GM13977 (cell line): ENCODE measurements at regions not wholly inside any gene's neighbourhood (a gene's known extent, or its start where the extent isn't known, plus 50 kb on each side); places are given as distances from the start of the nearest gene placed in this dataset.
"Not testable (repeated sequence)": the region's sequence is repeated elsewhere in the genome, so short reads cannot be mapped to it uniquely, and the experiment has no call there.

Source experiments
- DNase-seq: peaks from one replicate; pipeline ENCODE4 v3.0.0; 2012; ENCODE audit warnings: low spot score
- in situ Hi-C: fragments of 300-500 bp; cut with MboI; formaldehyde crosslinking; loops from one replicate; pipeline ENCODE4 v1.12.0; 2022; ENCODE audit warnings: low sequenced_read_pairs, low pct_unique_long_range_greater_than_20kb, mixed read lengths, inconsistent platforms; ENCODE audit not compliant: unreplicated experiment

DNA sequence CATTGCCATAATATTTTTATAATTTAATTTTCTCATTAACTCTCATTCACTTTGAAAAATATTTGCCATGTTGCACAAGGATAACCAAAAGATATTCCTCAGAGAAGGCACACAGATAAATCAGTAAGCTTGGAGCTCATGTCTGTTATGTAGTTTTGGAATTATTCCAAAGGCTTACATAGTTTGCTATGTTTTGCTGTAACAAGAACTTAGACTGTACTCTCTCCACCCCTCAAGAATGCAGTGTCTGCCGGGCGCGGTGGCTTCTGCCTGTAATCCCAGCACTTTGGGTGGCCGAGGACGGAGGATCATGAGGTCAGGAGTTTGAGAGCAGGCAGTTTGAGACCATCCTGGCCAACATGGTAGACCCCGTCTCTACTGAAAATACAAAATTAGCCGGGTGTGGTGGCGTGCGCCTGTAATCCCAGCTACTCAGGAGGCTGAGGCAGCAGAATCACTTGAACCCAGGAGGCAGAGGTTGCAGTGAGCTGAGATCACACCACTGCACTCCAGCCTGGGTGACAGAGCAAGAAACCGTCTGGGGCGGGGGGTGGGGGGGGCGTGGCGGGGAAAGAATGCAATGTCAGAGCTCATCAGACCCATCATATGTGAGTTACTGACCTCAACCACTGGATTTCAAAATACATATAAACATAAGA, 351.0 kb downstream of the SPATA31A6 start:
- DNase-seq, in situ Hi-C loops: not testable (repeated sequence)

DNA sequence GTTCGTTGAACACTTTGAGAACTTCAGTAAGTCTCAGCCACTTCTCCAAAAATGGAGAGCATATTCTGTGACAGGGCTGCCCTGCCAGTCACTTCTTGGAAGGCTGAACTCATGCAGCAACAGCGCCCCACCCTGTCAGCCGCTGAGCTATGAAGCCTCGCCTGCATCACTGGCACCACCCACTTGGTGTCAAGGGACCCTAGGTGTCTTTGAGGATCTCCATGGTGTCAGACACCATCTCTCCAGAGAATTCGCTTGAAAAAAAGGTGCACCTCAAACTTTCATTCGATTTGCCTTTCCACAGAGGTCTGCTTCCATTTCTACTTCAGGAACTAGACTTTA, 351.5 kb downstream of the SPATA31A6 start:
- in situ Hi-C loops, DNase-seq: not testable (repeated sequence)

DNA sequence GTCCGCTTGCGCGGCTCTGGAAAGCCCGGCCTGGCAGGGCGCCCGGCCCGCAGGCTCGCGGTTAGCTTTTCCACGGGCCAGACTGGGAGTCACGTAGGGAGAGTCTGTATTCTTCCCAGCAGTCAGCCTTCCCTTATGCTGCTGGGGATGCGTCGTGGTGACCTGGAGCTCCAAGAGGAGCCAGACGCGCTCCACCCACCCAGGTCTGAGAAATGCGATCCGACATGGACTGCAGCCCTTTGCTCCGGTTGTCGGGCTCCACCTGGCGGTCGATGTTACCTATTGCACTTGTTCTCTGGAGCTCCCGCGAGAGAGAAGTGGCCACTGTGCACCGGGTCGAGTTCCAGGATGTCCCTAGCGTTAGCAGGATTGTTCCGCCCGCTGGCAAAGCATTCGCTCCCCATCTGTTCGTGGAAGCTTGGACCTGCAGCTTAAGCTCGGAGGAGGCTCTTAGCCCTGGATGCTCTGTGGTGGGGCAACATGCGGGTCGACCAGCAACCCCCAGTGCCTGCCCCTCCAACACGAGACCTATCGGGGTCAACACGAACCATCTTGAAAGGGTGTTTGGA, 367.4 kb downstream of the SPATA31A6 start:
- DNase-seq, in situ Hi-C loops: not testable (repeated sequence)

DNA sequence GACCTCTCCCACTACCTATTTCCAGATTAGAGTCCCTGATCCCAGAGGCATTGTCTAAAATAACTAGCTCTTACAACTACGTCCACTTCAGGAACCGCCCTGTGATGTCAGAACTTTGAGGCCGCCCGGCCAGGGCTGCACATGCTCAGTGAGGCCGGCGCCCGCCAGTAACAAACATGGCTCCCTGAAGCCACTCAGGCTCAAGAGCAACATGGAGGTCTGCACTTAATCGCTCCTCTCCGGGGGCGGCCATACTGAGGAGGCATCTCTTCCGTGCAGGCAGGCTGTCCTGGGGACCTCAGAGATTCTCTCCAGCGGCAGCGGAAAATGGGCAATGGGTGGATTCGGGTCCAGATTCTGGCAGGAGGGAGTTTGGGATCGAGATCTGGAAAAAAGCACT, 385.1 kb downstream of the SPATA31A6 start:
- in situ Hi-C loops, DNase-seq: not testable (repeated sequence)

DNA sequence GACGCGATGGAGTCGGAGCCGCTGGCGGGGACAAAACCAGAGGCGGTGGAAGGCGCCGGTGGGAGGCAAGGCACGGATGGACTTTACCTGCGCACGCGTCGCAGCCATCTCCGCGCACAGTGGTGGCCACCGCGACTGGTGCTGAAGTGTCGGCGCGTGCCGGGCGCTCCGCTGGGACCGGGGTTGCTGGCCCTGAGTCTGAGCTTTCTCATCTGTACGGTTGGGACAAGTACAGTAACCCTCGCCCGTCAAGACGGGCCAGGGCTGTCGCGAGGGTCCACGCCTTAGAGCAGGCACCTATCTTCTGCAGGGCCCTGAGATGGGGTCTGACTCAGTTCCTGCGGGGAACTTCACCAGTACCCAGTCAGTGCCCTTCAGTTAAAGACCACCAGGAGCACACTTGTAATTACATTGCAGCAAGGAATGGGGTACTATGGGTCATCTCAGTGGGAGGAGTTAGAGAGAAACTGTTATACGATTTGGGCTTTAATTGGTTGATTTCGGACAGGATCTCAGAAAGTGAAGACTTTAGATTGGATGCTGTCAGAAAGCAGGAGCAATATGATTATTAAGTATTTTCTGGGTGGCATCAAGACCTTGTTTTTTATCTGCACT, 385.6 kb downstream of the SPATA31A6 start:
- DNase-seq, in situ Hi-C loops: not testable (repeated sequence)

DNA sequence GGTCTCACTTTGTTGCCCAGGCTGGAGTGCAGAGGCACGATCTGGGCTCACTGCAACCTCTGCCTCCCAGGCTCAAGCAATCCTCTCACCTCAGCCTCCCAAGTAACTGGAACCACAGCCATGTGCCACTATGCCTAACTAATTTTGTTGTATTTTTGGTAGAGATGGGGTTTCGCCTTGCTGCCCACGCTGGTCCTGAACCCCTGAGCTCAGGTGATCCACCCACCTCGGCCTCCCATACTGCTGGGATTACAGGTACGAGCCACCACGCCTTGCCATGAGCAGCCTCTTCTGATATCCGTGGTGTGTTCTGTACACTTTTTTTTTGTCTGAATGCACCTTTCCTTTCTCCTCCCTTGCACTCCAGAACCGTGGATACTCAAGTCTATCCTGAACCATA, 394.4 kb downstream of the SPATA31A6 start:
- in situ Hi-C loops, DNase-seq: not testable (repeated sequence)
